ENCODE measurements at regions not wholly inside any gene's neighbourhood (a gene's known extent, or its start where the extent isn't known, plus 50 kb on each side); places are given as distances from the start of the nearest gene placed in this dataset.

DNA sequence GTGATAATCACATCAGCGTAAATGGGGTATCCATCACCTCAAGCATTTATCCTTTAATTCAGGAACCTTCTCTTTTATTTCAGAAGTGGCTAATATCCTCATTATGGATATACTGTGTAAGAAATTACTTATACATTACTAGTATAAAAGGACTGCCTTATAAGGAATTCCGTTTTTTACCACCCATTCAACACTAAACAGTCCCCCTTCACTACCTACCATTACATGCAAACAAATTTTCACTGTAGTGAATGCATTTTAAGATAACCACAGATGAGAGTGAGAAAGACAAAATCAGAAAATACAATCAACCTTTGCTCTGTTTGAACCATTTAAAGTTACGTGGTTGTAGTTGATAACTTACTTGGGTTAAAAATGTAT is 551.2 kb downstream of the RNF144A start:
- TF ChIP-seq, protein P1, sequence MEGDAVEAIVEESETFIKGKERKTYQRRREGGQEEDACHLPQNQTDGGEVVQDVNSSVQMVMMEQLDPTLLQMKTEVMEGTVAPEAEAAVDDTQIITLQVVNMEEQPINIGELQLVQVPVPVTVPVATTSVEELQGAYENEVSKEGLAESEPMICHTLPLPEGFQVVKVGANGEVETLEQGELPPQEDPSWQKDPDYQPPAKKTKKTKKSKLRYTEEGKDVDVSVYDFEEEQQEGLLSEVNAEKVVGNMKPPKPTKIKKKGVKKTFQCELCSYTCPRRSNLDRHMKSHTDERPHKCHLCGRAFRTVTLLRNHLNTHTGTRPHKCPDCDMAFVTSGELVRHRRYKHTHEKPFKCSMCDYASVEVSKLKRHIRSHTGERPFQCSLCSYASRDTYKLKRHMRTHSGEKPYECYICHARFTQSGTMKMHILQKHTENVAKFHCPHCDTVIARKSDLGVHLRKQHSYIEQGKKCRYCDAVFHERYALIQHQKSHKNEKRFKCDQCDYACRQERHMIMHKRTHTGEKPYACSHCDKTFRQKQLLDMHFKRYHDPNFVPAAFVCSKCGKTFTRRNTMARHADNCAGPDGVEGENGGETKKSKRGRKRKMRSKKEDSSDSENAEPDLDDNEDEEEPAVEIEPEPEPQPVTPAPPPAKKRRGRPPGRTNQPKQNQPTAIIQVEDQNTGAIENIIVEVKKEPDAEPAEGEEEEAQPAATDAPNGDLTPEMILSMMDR (IDR thresholded peaks at IDR 0.05; ENCODE audit: insufficient read depth in 1 of 2, low read depth in 1 of 2, low read length in 1 of 2, severe bottlenecking in 1 of 2, unreplicated experiment in 1 of 2), result no peak
- H3K4me3 ChIP-seq (ENCODE audit: low read depth, low read length), result no peak overlapping the region
- Mint-ChIP-seq H3K27ac (ENCODE audit: unreplicated experiment) (no peak overlapping the region), H3K36me3 (ENCODE audit: insufficient read depth, unreplicated experiment) (no peaks in the 10 kb centered on the region), H3K27me3 (ENCODE audit: insufficient read depth, unreplicated experiment) (peaks cover 12% of the 10 kb centered on the region), H3K4me3 (ENCODE audit: unreplicated experiment) (no peak overlapping the region), H3K4me1 (ENCODE audit: low read depth, unreplicated experiment) (no peaks in the 10 kb centered on the region), H3K9me3 (ENCODE audit: unreplicated experiment) (no peaks in the 10 kb centered on the region)
- BruUV-seq (replicated peaks), result no TSS peak
- no peaks in the 10 kb centered on the region for H3K4me1 ChIP-seq
- ChIA-PET CTCF (interaction anchor here (0.6 kb wide), 1 partner anchor 257 kb away, joined by 3 read pairs; no protein-coding TSS in a partner anchor), POLR2A (no interaction called here)
- H3K9me3 ChIP-seq, result no peaks in the 10 kb centered on the region
- H3K36me3 ChIP-seq (ENCODE audit: control insufficient read depth, insufficient read depth, low read length), result no peaks in the 10 kb centered on the region
- no peak for DNase-seq
- intact Hi-C loops (cut with micrococcal nuclease; ENCODE audit: unreplicated experiment), result no loop called here
- no peaks in the 10 kb centered on the region for H3K27me3 ChIP-seq (replicated peaks; ENCODE audit: control insufficient read depth, insufficient read depth, low read length)

DNA sequence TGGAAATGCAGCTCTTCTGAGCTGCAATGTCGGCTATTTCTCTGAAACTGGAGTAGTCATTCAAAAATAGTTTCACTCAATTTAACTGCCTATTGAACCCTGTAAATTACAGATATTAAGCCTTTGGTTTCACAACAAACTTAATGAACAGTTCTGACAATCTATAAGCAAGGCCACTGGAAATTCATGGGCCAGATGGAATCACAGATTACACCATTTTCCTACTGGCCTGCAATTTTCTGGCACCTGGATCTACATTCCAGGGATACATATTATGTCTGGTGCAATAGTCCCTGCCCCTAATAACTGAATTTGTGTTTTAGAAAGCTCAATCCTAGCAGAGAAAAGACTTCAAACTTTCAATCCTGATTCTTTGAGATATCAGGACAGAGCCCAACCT is 551.7 kb downstream of the RNF144A start:
- H3K4me3 ChIP-seq (ENCODE audit: low read depth, low read length), result no peak overlapping the region
- intact Hi-C loops (cut with micrococcal nuclease; ENCODE audit: unreplicated experiment), result no loop called here
- no peaks in the 10 kb centered on the region for H3K4me1 ChIP-seq
- no peaks in the 10 kb centered on the region for H3K36me3 ChIP-seq (ENCODE audit: control insufficient read depth, insufficient read depth, low read length)
- no peaks in the 10 kb centered on the region for H3K27me3 ChIP-seq (replicated peaks; ENCODE audit: control insufficient read depth, insufficient read depth, low read length)
- BruUV-seq (replicated peaks), result no TSS peak
- no peak for DNase-seq
- TF ChIP-seq, protein P1 (IDR thresholded peaks at IDR 0.05; ENCODE audit: insufficient read depth in 1 of 2, low read depth in 1 of 2, low read length in 1 of 2, severe bottlenecking in 1 of 2, unreplicated experiment in 1 of 2), result no peak
- no peaks in the 10 kb centered on the region for H3K9me3 ChIP-seq
- Mint-ChIP-seq H3K27me3 (ENCODE audit: insufficient read depth, unreplicated experiment) (peaks cover 9% of the 10 kb centered on the region), H3K27ac (ENCODE audit: unreplicated experiment) (no peak overlapping the region), H3K4me1 (ENCODE audit: low read depth, unreplicated experiment) (no peaks in the 10 kb centered on the region), H3K9me3 (ENCODE audit: unreplicated experiment) (no peaks in the 10 kb centered on the region), H3K4me3 (ENCODE audit: unreplicated experiment) (no peak overlapping the region), H3K36me3 (ENCODE audit: insufficient read depth, unreplicated experiment) (no peaks in the 10 kb centered on the region)
- ChIA-PET CTCF (interaction anchor here (0.6 kb wide), 1 partner anchor 256 kb away, joined by 3 read pairs; no protein-coding TSS in a partner anchor), POLR2A (no interaction called here)

DNA sequence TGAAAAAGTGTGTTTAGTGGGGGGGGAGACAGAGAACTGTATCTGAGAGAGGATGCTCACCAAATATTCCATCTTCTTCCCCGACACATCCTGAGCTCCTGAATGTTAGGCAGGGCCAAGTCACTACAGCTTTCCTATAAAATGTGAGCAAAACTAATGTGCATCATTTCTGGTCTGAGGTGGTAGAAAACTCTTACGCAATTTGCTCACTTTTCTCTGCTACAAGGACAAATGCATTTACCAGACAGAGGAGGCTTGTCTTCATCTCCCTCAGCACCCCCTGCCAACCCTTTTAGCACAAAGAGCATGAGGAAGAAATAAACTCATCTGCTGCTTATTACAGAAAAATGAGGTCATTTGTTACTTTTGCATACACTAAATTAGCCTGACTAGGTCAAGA is 554.0 kb downstream of the RNF144A start:
- H3K4me3 ChIP-seq (ENCODE audit: low read depth, low read length), result no peak overlapping the region
- TF ChIP-seq, protein P1 (IDR thresholded peaks at IDR 0.05; ENCODE audit: insufficient read depth in 1 of 2, low read depth in 1 of 2, low read length in 1 of 2, severe bottlenecking in 1 of 2, unreplicated experiment in 1 of 2), result no peak
- intact Hi-C loops (cut with micrococcal nuclease; ENCODE audit: unreplicated experiment), result no loop called here
- POLR2A ChIA-PET, result no interaction called here
- Mint-ChIP-seq H3K9me3 (ENCODE audit: unreplicated experiment) (no peaks in the 10 kb centered on the region), H3K4me3 (ENCODE audit: unreplicated experiment) (no peak overlapping the region), H3K36me3 (ENCODE audit: insufficient read depth, unreplicated experiment) (no peaks in the 10 kb centered on the region), H3K27ac (ENCODE audit: unreplicated experiment) (no peak overlapping the region), H3K4me1 (ENCODE audit: low read depth, unreplicated experiment) (no peaks in the 10 kb centered on the region), H3K27me3 (ENCODE audit: insufficient read depth, unreplicated experiment) (peaks cover 8% of the 10 kb centered on the region)
- CTCF ChIA-PET, result no interaction called here
- H3K36me3 ChIP-seq (ENCODE audit: control insufficient read depth, insufficient read depth, low read length), result no peaks in the 10 kb centered on the region
- no peaks in the 10 kb centered on the region for H3K4me1 ChIP-seq
- DNase-seq, result no peak
- no TSS peak for BruUV-seq (replicated peaks)
- no peaks in the 10 kb centered on the region for H3K9me3 ChIP-seq
- H3K27me3 ChIP-seq (replicated peaks; ENCODE audit: control insufficient read depth, insufficient read depth, low read length), result no peaks in the 10 kb centered on the region; the same call in 1 of the 2 replicates

Data from Caco-2 (cell line).